ENCODE measurements at regions not wholly inside any gene's neighbourhood (a gene's known extent, or its start where the extent isn't known, plus 50 kb on each side); places are given as distances from the start of the nearest gene placed in this dataset.

DNA sequence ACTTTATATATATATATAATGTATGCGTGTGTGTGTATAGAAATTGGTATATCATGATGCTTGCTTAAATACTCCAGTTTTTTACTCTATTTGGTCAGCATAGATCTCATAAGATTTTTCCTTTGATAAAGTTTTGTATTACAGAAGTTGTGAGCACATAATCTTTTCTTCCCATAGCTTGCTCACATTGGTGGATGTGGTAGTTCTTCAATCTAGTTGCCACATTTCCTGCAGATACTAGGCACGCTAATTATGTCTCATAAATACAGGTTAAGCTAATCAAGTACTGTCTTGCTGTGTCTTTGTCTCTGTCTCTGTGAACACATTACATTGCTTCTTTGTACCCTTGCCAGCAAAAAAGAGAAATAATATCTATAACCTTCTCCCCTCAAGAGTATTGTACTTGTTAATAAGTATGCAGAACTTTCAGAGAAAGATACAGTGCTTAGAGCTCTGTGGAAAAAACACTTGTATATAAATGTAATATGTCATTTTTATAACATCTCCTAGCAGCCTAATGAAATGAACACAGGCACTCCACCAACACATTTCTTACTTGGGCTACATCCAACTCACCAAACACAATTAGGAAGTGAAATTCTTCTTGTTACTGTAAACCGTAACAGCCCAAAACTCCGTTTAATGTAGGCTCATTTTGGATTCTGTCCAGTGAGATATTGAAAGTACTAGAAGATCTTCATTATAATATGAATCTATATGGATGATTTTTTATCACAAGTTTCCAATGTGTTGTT, 306.7 kb upstream of the SLC8A1 start:
- TF ChIP-seq POLR2A (IDR thresholded peaks at IDR 0.05) = no peak
- TF ChIP-seq, protein P1, sequence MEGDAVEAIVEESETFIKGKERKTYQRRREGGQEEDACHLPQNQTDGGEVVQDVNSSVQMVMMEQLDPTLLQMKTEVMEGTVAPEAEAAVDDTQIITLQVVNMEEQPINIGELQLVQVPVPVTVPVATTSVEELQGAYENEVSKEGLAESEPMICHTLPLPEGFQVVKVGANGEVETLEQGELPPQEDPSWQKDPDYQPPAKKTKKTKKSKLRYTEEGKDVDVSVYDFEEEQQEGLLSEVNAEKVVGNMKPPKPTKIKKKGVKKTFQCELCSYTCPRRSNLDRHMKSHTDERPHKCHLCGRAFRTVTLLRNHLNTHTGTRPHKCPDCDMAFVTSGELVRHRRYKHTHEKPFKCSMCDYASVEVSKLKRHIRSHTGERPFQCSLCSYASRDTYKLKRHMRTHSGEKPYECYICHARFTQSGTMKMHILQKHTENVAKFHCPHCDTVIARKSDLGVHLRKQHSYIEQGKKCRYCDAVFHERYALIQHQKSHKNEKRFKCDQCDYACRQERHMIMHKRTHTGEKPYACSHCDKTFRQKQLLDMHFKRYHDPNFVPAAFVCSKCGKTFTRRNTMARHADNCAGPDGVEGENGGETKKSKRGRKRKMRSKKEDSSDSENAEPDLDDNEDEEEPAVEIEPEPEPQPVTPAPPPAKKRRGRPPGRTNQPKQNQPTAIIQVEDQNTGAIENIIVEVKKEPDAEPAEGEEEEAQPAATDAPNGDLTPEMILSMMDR (IDR thresholded peaks at IDR 0.05) = no peak

Data from uterus (tissue), 2 donors.